HEK293 (cell line): ENCODE measurements at regions not wholly inside any gene's neighbourhood (a gene's known extent, or its start where the extent isn't known, plus 50 kb on each side); places are given as distances from the start of the nearest gene placed in this dataset.
"Not testable (repeated sequence)": the region's sequence is repeated elsewhere in the genome, so short reads cannot be mapped to it uniquely, and the experiment has no call there.

Experiments used
- CTCF ChIA-PET: fragments of 350-600 bp; formaldehyde crosslinking; extraction: SDS; loops from one replicate; lab custom pipeline; 2021; ENCODE audit warnings: antibody characterized with exemption; lab: Yijun Ruan, JAX
- POLR2A ChIA-PET: fragments of 300-600 bp; formaldehyde crosslinking; extraction: SDS; loops from one replicate; lab custom pipeline; 2020; ENCODE audit warnings: antibody characterized with exemption, inconsistent platforms; lab: Yijun Ruan, JAX
- H3K27ac ChIP-seq: fragments of 200-500 bp; sonication (Bioruptor generic); 2 replicates; pipeline ENCODE4 v1.5.1; 2014; ENCODE audit warnings: low read depth, low read length, control low read depth, inconsistent platforms; ENCODE audit errors: extremely low read depth
- H3K36me3 ChIP-seq, 2 experiments: fragments of 200-500 bp in 1 of 2; sonication (Bioruptor generic) in 1 of 2; 1 replicate in 1 of 2; 2 replicates in 1 of 2; pipeline ENCODE4 v1.5.1; 2014 to 2017; ENCODE audit warnings: inconsistent platforms in 2 of 2, low read length in 2 of 2; ENCODE audit not compliant: control insufficient read depth in 2 of 2, insufficient read depth in 1 of 2
- H3K4me1 ChIP-seq: fragments of 200-500 bp; sonication (Bioruptor generic); 2 replicates; pipeline ENCODE4 v1.5.1; 2014; ENCODE audit warnings: mild to moderate bottlenecking, low read length, inconsistent platforms; ENCODE audit not compliant: control insufficient read depth, insufficient read depth
- H3K4me3 ChIP-seq: 2 replicates; pipeline ENCODE4 v1.5.1; 2011; ENCODE audit warnings: low read depth, mild to moderate bottlenecking, control low read depth, low read length, moderate library complexity
- H3K9me3 ChIP-seq: fragments of 200-500 bp; sonication (Bioruptor generic); 2 replicates; pipeline ENCODE4 v1.5.1; 2014; ENCODE audit warnings: low read depth, low read length, inconsistent platforms; ENCODE audit not compliant: control insufficient read depth, insufficient read depth
- PATZ1 ChIP-seq: fragments of 450-650 bp; formaldehyde crosslinking; IDR thresholded peaks from 2 replicates; pipeline ENCODE4 v1.5.1; 2016; ENCODE audit warnings: missing biosample characterization, missing genetic modification characterization
- PRDM1 ChIP-seq: fragments of 450-650 bp; formaldehyde crosslinking; IDR thresholded peaks from 2 replicates; pipeline ENCODE4; 2016; ENCODE audit warnings: missing biosample characterization, missing genetic modification characterization
- SCRT2 ChIP-seq: fragments of 450-650 bp; formaldehyde crosslinking; IDR thresholded peaks from 2 replicates; pipeline ENCODE4 v1.5.1; 2016; ENCODE audit warnings: missing biosample characterization, missing genetic modification characterization
- SP3 ChIP-seq: fragments of 450-650 bp; formaldehyde crosslinking; IDR thresholded peaks from 2 replicates; pipeline ENCODE4 v1.5.1; 2016; ENCODE audit warnings: missing biosample characterization, missing genetic modification characterization
- ZNF133 ChIP-seq: fragments of 450-650 bp; formaldehyde crosslinking; IDR thresholded peaks from 2 replicates; pipeline ENCODE4 v1.5.1; 2016; ENCODE audit warnings: missing biosample characterization, missing genetic modification characterization
- ZNF302 ChIP-seq: fragments of 450-650 bp; formaldehyde crosslinking; IDR thresholded peaks from 2 replicates; pipeline ENCODE4 v1.5.1; 2016; ENCODE audit warnings: missing biosample characterization, missing genetic modification characterization, low read depth
- ZNF324 ChIP-seq: fragments of 450-650 bp; formaldehyde crosslinking; IDR thresholded peaks from 2 replicates; pipeline ENCODE4 v1.5.1; 2016; ENCODE audit warnings: missing biosample characterization, missing genetic modification characterization
- ZNF404 ChIP-seq: fragments of 450-650 bp; formaldehyde crosslinking; IDR thresholded peaks from 2 replicates; pipeline ENCODE4 v1.5.1; 2017; ENCODE audit warnings: missing biosample characterization, missing genetic modification characterization
- ZNF449 ChIP-seq: fragments of 450-650 bp; formaldehyde crosslinking; IDR thresholded peaks from 2 replicates; pipeline ENCODE4 v1.5.1; 2017; ENCODE audit warnings: missing biosample characterization, mild to moderate bottlenecking, missing genetic modification characterization, moderate library complexity
- ZNF514 ChIP-seq: fragments of 450-650 bp; formaldehyde crosslinking; IDR thresholded peaks from 2 replicates; pipeline ENCODE4 v1.5.1; 2016; ENCODE audit warnings: missing biosample characterization, missing genetic modification characterization
- ZNF549 ChIP-seq: fragments of 450-650 bp; IDR thresholded peaks from 2 replicates; pipeline ENCODE4 v1.5.1; 2018; ENCODE audit warnings: missing biosample characterization, missing genetic modification characterization, mild to moderate bottlenecking, inconsistent platforms, moderate library complexity
- TF ChIP-seq, protein P1 (sequence below): fragments of 450-650 bp; formaldehyde crosslinking; IDR thresholded peaks from 2 replicates; pipeline ENCODE4 v1.5.1; 2016; ENCODE audit warnings: missing biosample characterization, missing genetic modification characterization
- TF ChIP-seq, protein P2 (sequence below): fragments of 450-650 bp; formaldehyde crosslinking; IDR thresholded peaks from 2 replicates; pipeline ENCODE4 v1.5.1; 2016; ENCODE audit warnings: missing biosample characterization, missing genetic modification characterization
- TF ChIP-seq, protein P3 (sequence below): fragments of 450-650 bp; formaldehyde crosslinking; IDR thresholded peaks from 2 replicates; pipeline ENCODE4 v1.5.0; 2017; ENCODE audit warnings: missing biosample characterization, missing genetic modification characterization, borderline replicate concordance

DNA sequence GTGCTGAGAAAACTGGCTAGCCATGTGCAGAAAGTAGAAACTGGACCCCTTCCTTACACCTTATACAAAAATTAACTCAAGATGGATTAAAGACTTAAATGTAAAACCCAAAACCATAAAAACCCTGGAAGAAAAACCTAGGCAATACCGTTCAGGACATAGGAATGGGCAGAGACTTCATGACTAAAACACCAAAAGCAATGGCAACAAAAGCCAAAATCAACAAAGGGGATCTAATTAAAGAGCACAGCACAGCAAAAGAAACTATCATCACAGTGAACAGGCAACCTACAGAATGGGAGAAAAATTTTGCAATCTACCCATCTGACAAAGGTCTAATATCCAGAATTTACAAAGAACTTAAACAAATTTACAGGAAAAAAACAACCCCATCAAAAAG is 575.2 kb upstream of the ADAMTS5 start:
- H3K4me3 ChIP-seq, CTCF ChIA-PET, H3K4me1 ChIP-seq, H3K36me3 ChIP-seq, POLR2A ChIA-PET, H3K9me3 ChIP-seq, H3K27ac ChIP-seq: not testable (repeated sequence)

GRCh38 chr21:27536319-27536718 is 569.4 kb upstream of the ADAMTS5 start:
- Histone ChIP-seq H3K9me3 (no peaks in the 10 kb centered on the region), H3K4me3 (no peak overlapping the region), H3K27ac (no peak overlapping the region), H3K4me1 (no peaks in the 10 kb centered on the region), H3K36me3 (no peaks in the 10 kb centered on the region)
- POLR2A ChIA-PET: no interaction called here
- CTCF ChIA-PET: interaction anchor here (0.5 to 1.3 kb wide), 2 partner anchors 29 to 164 kb away, joined by 3 to 4 read pairs; no protein-coding TSS in a partner anchor
- TF ChIP-seq, protein P1, sequence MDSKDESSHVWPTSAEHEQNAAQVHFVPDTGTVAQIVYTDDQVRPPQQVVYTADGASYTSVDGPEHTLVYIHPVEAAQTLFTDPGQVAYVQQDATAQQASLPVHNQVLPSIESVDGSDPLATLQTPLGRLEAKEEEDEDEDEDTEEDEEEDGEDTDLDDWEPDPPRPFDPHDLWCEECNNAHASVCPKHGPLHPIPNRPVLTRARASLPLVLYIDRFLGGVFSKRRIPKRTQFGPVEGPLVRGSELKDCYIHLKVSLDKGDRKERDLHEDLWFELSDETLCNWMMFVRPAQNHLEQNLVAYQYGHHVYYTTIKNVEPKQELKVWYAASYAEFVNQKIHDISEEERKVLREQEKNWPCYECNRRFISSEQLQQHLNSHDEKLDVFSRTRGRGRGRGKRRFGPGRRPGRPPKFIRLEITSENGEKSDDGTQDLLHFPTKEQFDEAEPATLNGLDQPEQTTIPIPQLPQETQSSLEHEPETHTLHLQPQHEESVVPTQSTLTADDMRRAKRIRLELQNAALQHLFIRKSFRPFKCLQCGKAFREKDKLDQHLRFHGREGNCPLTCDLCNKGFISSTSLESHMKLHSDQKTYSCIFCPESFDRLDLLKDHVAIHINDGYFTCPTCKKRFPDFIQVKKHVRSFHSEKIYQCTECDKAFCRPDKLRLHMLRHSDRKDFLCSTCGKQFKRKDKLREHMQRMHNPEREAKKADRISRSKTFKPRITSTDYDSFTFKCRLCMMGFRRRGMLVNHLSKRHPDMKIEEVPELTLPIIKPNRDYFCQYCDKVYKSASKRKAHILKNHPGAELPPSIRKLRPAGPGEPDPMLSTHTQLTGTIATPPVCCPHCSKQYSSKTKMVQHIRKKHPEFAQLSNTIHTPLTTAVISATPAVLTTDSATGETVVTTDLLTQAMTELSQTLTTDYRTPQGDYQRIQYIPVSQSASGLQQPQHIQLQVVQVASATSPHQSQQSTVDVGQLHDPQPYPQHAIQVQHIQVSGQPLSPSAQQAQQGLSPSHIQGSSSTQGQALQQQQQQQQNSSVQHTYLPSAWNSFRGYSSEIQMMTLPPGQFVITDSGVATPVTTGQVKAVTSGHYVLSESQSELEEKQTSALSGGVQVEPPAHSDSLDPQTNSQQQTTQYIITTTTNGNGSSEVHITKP (tag by site-specific recombination): no peak
- TF ChIP-seq PRDM1 (tag by site-specific recombination): no peak
- no peak for TF ChIP-seq ZNF514
- TF ChIP-seq, protein P2, sequence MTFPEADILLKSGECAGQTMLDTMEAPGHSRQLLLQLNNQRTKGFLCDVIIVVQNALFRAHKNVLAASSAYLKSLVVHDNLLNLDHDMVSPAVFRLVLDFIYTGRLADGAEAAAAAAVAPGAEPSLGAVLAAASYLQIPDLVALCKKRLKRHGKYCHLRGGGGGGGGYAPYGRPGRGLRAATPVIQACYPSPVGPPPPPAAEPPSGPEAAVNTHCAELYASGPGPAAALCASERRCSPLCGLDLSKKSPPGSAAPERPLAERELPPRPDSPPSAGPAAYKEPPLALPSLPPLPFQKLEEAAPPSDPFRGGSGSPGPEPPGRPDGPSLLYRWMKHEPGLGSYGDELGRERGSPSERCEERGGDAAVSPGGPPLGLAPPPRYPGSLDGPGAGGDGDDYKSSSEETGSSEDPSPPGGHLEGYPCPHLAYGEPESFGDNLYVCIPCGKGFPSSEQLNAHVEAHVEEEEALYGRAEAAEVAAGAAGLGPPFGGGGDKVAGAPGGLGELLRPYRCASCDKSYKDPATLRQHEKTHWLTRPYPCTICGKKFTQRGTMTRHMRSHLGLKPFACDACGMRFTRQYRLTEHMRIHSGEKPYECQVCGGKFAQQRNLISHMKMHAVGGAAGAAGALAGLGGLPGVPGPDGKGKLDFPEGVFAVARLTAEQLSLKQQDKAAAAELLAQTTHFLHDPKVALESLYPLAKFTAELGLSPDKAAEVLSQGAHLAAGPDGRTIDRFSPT (tag by site-specific recombination): no peak
- TF ChIP-seq ZNF302 (tag by site-specific recombination): no peak
- TF ChIP-seq ZNF449 (tag by site-specific recombination): no peak
- no peak for TF ChIP-seq SP3 (tag by site-specific recombination)
- TF ChIP-seq, all 188 proteins: peak for 0

DNA sequence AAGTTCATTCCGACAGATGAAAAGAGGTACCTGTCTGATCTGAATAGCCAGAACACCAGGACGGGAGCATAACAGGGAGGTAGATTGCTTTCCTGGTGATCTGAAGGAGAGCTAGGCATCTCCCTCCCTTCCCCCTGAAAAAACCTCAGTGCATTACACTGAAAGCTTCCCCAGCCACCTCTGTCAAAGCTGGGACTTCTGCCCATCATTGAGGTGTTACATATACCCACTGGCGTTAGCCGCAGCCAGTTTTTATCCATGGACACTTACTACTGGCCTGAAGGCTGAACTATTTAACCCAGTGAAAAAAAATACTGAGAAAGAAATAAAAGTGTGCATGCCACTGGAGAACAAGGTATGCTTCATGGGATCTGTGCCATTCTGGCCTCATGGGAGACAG is 568.3 kb upstream of the ADAMTS5 start:
- no peak overlapping the region for H3K4me3 ChIP-seq
- no peaks in the 10 kb centered on the region for H3K36me3 ChIP-seq
- no peaks in the 10 kb centered on the region for H3K9me3 ChIP-seq
- H3K27ac ChIP-seq: no peak overlapping the region
- POLR2A ChIA-PET: no interaction called here
- CTCF ChIA-PET: no interaction called here
- H3K4me1 ChIP-seq: no peaks in the 10 kb centered on the region
- TF ChIP-seq ZNF324 (tag by site-specific recombination): no peak
- TF ChIP-seq SCRT2 (tag by site-specific recombination): no peak
- TF ChIP-seq, protein P3, sequence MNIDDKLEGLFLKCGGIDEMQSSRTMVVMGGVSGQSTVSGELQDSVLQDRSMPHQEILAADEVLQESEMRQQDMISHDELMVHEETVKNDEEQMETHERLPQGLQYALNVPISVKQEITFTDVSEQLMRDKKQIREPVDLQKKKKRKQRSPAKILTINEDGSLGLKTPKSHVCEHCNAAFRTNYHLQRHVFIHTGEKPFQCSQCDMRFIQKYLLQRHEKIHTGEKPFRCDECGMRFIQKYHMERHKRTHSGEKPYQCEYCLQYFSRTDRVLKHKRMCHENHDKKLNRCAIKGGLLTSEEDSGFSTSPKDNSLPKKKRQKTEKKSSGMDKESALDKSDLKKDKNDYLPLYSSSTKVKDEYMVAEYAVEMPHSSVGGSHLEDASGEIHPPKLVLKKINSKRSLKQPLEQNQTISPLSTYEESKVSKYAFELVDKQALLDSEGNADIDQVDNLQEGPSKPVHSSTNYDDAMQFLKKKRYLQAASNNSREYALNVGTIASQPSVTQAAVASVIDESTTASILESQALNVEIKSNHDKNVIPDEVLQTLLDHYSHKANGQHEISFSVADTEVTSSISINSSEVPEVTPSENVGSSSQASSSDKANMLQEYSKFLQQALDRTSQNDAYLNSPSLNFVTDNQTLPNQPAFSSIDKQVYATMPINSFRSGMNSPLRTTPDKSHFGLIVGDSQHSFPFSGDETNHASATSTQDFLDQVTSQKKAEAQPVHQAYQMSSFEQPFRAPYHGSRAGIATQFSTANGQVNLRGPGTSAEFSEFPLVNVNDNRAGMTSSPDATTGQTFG (tag by site-specific recombination): no peak
- TF ChIP-seq ZNF404 (tag by site-specific recombination): no peak
- no peak for TF ChIP-seq ZNF133
- no peak for TF ChIP-seq ZNF549 (tag by site-specific recombination)
- no peak for TF ChIP-seq PATZ1 (tag by site-specific recombination)
